Astrocyte (in vitro differentiated cells and primary cell): ENCODE measurements at regions not wholly inside any gene's neighbourhood (a gene's known extent, or its start where the extent isn't known, plus 50 kb on each side); places are given as distances from the start of the nearest gene placed in this dataset.
"Not testable (repeated sequence)": the region's sequence is repeated elsewhere in the genome, so short reads cannot be mapped to it uniquely, and the experiment has no call there.

Source experiments
- DNase-seq: peaks from one replicate; pipeline ENCODE4 v3.0.0-alpha.2; 2010; ENCODE audit warnings: low read depth
- FAIRE-seq: peaks from 2 replicates; lab custom pipeline; 2011; peaks lifted over from hg19 to GRCh38; lab: Jason Lieb, UNC
- H2AFZ ChIP-seq: 2 replicates; pipeline ENCODE4 v1.6.0; 2012; ENCODE audit warnings: low read depth, low read length, inconsistent platforms
- H3K27ac ChIP-seq: 2 replicates; pipeline ENCODE4 v1.5.1; 2011; ENCODE audit warnings: low read depth, low read length, inconsistent platforms
- H3K27me3 ChIP-seq: 2 replicates; pipeline ENCODE4 v1.6.0; 2011; ENCODE audit warnings: low read length, inconsistent platforms; ENCODE audit not compliant: insufficient read depth
- H3K36me3 ChIP-seq: 2 replicates; pipeline ENCODE4 v1.5.1; 2011; ENCODE audit warnings: low read length, inconsistent platforms; ENCODE audit not compliant: insufficient read depth
- H3K4me1 ChIP-seq: 2 replicates; pipeline ENCODE4 v1.5.1; 2011; ENCODE audit warnings: low read length, inconsistent platforms; ENCODE audit not compliant: insufficient read depth
- H3K4me2 ChIP-seq: 2 replicates; pipeline ENCODE4 v1.6.0; 2012; ENCODE audit warnings: low read length, inconsistent platforms
- H3K4me3 ChIP-seq: 2 replicates; pipeline ENCODE4 v1.5.1; 2011; ENCODE audit warnings: low read depth, mild to moderate bottlenecking, low read length, inconsistent platforms; ENCODE audit not compliant: insufficient read depth
- H3K79me2 ChIP-seq: 2 replicates; pipeline ENCODE4 v1.6.0; 2012; ENCODE audit warnings: mild to moderate bottlenecking, low read length, inconsistent platforms; ENCODE audit not compliant: insufficient read depth
- H3K9ac ChIP-seq: 2 replicates; pipeline ENCODE4 v1.6.0; 2012; ENCODE audit warnings: mild to moderate bottlenecking, low read length, inconsistent platforms
- H3K9me3 ChIP-seq: 2 replicates; pipeline ENCODE4 v1.5.1; 2012; ENCODE audit warnings: low read depth, mild to moderate bottlenecking, low read length, inconsistent platforms; ENCODE audit not compliant: insufficient read depth
- H4K20me1 ChIP-seq: 2 replicates; pipeline ENCODE4 v1.6.0; 2012; ENCODE audit warnings: low read length, inconsistent platforms; ENCODE audit not compliant: insufficient read depth
- H3K27ac Mint-ChIP-seq: one replicate; pipeline ENCODE4 v1.8.0; 2021; ENCODE audit warnings: mild to moderate bottlenecking, mixed read lengths; ENCODE audit not compliant: unreplicated experiment
- H3K27me3 Mint-ChIP-seq: one replicate; pipeline ENCODE4 v1.8.0; 2021; ENCODE audit warnings: low read depth, mixed read lengths; ENCODE audit not compliant: unreplicated experiment
- H3K36me3 Mint-ChIP-seq: one replicate; pipeline ENCODE4 v1.8.0; 2021; ENCODE audit warnings: low read depth, mixed read lengths; ENCODE audit not compliant: unreplicated experiment
- H3K4me1 Mint-ChIP-seq: one replicate; pipeline ENCODE4 v1.8.0; 2021; ENCODE audit warnings: low read depth, mixed read lengths; ENCODE audit not compliant: unreplicated experiment
- H3K4me3 Mint-ChIP-seq: one replicate; pipeline ENCODE4 v1.8.0; 2021; ENCODE audit warnings: mild to moderate bottlenecking, moderate library complexity, mixed read lengths; ENCODE audit not compliant: unreplicated experiment
- H3K9me3 Mint-ChIP-seq: one replicate; pipeline ENCODE4 v1.8.0; 2021; ENCODE audit warnings: mild to moderate bottlenecking, mixed read lengths; ENCODE audit not compliant: unreplicated experiment

GRCh38 chr2:111375320-111375883 lies 254.7 kb downstream of the BCL2L11 start:
- H3K27me3 ChIP-seq, H3K27me3 Mint-ChIP-seq, H3K36me3 ChIP-seq, H4K20me1 ChIP-seq, H3K9me3 Mint-ChIP-seq, H3K27ac ChIP-seq, FAIRE-seq, H3K4me2 ChIP-seq, H3K27ac Mint-ChIP-seq, H3K9me3 ChIP-seq, H3K4me1 ChIP-seq, H3K9ac ChIP-seq, DNase-seq, H3K4me3 Mint-ChIP-seq, H3K4me1 Mint-ChIP-seq, H3K36me3 Mint-ChIP-seq, H2AFZ ChIP-seq, H3K4me3 ChIP-seq: not testable (repeated sequence)
- H3K79me2 ChIP-seq = peaks cover 15% of the 10 kb centered on the region

DNA sequence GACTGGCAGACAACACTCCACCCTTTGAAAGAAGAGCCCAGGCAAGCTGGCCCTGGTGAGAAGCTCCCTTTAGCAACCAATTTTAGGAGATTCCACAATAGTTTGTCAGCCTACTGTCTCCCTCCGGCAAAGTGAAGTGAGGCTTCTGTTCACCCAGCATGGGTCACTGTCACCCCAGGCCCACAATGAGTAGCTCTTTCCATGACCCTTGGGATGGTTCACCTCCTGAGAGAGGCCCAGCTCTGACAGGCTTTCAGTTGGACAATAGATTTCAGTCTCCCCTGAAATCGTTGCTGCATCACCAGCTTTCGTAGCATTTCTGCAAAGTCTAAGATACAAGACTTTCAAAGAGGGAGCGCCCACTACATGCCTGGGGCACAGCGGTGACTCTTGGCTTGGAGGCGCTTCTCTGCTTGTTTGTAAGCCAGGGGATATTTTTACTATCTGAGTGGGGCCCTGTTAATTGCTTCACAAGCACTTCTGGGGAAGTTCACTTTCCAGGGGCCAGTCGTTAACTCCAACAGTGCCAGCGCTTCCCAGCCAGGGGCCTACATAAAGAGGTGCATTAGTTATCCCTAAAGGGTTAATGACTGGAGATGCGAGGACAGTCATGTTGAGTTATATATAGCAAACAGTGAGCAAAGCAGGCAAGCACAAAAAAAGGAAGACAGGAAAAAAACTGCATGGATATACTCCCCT lies 255.7 kb downstream of the BCL2L11 start:
- H3K9me3 ChIP-seq, H3K27me3 Mint-ChIP-seq, H3K9me3 Mint-ChIP-seq, H3K4me3 ChIP-seq, H4K20me1 ChIP-seq, DNase-seq, H3K4me1 Mint-ChIP-seq, H3K36me3 ChIP-seq, FAIRE-seq, H3K27ac ChIP-seq, H3K27ac Mint-ChIP-seq, H3K27me3 ChIP-seq, H3K36me3 Mint-ChIP-seq, H3K9ac ChIP-seq, H3K4me1 ChIP-seq, H3K4me3 Mint-ChIP-seq, H3K4me2 ChIP-seq, H2AFZ ChIP-seq: not testable (repeated sequence)
- H3K79me2 ChIP-seq = peaks cover 16% of the 10 kb centered on the region

DNA sequence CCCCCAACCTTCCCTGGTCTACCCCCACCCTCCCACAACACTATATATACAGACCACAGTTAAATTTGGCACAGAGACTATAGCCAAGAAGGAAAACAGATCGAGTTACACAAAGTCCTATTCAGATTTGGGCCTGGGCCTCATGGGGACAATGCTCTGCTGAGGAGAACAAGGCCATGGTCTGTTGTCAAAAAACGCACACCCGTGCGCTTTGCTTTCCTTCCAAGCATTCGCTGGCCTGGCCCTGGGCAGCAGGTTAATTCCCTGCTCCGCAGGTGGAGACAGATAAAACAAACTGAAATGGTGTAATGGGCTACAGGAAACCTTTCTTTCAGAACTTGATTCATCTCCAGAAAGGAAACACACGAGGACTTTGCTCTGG lies 256.2 kb downstream of the BCL2L11 start:
- not testable (repeated sequence) for H3K4me1 ChIP-seq, H3K27me3 ChIP-seq, FAIRE-seq, H2AFZ ChIP-seq, H3K4me1 Mint-ChIP-seq, H3K4me3 Mint-ChIP-seq, H3K9ac ChIP-seq, H3K27ac Mint-ChIP-seq, H3K27ac ChIP-seq, H4K20me1 ChIP-seq, H3K27me3 Mint-ChIP-seq, DNase-seq, H3K36me3 Mint-ChIP-seq, H3K9me3 Mint-ChIP-seq, H3K9me3 ChIP-seq, H3K4me3 ChIP-seq, H3K36me3 ChIP-seq
- peaks cover 16% of the 10 kb centered on the region for H3K79me2 ChIP-seq
- peak overlapping the region; percentile 19 for H3K4me2 ChIP-seq

DNA sequence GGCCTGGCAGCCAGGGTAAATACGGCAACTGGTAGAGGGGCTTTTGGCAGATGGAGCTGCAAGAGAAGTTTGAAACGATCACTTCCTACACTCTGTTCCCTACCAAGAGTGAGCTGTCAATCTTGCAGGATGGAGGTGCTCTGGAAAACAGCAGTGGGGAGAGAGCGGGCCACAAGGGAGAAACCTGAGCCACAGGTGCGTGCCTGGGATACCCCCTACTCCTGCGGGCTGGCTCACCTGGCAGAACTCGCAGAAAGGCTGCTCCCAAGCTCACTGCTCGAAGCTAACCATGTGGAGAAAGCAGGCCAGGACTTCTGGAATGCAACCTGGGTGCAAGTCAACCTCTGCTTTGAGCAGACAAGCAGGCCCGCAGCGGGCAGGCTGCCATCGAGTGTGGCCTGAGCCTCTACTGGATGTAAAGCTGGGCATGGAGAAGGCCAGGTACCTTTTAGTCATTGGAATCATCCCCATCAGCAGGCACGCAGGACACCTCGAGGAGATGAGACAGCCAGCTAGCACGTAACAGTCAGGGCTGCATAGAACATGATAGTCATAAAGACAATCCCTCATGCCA lies 256.8 kb downstream of the BCL2L11 start:
- not testable (repeated sequence) for H3K4me3 ChIP-seq, H3K36me3 ChIP-seq, H3K9me3 ChIP-seq, DNase-seq, H3K36me3 Mint-ChIP-seq, H3K27me3 ChIP-seq, H3K27me3 Mint-ChIP-seq, H3K9me3 Mint-ChIP-seq, H3K4me1 ChIP-seq, FAIRE-seq, H2AFZ ChIP-seq, H4K20me1 ChIP-seq, H3K27ac Mint-ChIP-seq, H3K4me3 Mint-ChIP-seq, H3K4me1 Mint-ChIP-seq, H3K9ac ChIP-seq, H3K4me2 ChIP-seq, H3K27ac ChIP-seq
- peaks cover 16% of the 10 kb centered on the region for H3K79me2 ChIP-seq

- not testable (repeated sequence) for H3K9ac ChIP-seq, H3K36me3 ChIP-seq, H3K4me1 Mint-ChIP-seq, H3K27ac Mint-ChIP-seq, H3K27me3 ChIP-seq, H3K27me3 Mint-ChIP-seq, H3K36me3 Mint-ChIP-seq, H3K4me3 Mint-ChIP-seq, H4K20me1 ChIP-seq, H2AFZ ChIP-seq, H3K9me3 ChIP-seq, H3K27ac ChIP-seq, H3K4me3 ChIP-seq, FAIRE-seq, DNase-seq, H3K9me3 Mint-ChIP-seq, H3K4me1 ChIP-seq, H3K4me2 ChIP-seq
- H3K79me2 ChIP-seq = peaks cover 14% of the 10 kb centered on the region
These were observed 257.6 kb downstream of the BCL2L11 start for GRCh38 chr2:111378348-111378747.
